Mesenchymal stem cell (in vitro differentiated cells and primary cell): ENCODE measurements at regions not wholly inside any gene's neighbourhood (a gene's known extent, or its start where the extent isn't known, plus 50 kb on each side); places are given as distances from the start of the nearest gene placed in this dataset.

Source experiments
- DNase-seq: peaks from one replicate; pipeline ENCODE4 v3.0.0-alpha.2; 2013
- H2AFZ ChIP-seq: one replicate; pipeline ENCODE4 v1.6.1; 2013; ENCODE audit warnings: low read depth, mild to moderate bottlenecking, control low read depth, inconsistent platforms, low read length, moderate library complexity
- H2AK5ac ChIP-seq: 2 replicates; pipeline ENCODE4 v1.6.1; 2013; ENCODE audit warnings: low read length, moderate library complexity, mild to moderate bottlenecking, inconsistent platforms; ENCODE audit not compliant: severe bottlenecking
- H2BK120ac ChIP-seq: one replicate; pipeline ENCODE4 v1.6.1; 2013; ENCODE audit warnings: low read depth, mild to moderate bottlenecking, inconsistent platforms, low read length, moderate library complexity
- H2BK12ac ChIP-seq, 2 experiments: one replicate each; pipeline ENCODE4 v1.6.1; 2013; ENCODE audit warnings: inconsistent platforms in 2 of 2, low read length in 2 of 2, mild to moderate bottlenecking in 2 of 2, moderate library complexity in 2 of 2, control low read depth in 1 of 2
- H2BK15ac ChIP-seq: one replicate; pipeline ENCODE4 v1.6.1; 2013; ENCODE audit warnings: mild to moderate bottlenecking, low read depth, inconsistent platforms; ENCODE audit not compliant: poor library complexity, severe bottlenecking
- H2BK5ac ChIP-seq: 2 replicates; pipeline ENCODE4 v1.6.1; 2013; ENCODE audit warnings: low read depth, mild to moderate bottlenecking, low read length, control low read depth, inconsistent platforms; ENCODE audit not compliant: poor library complexity, severe bottlenecking
- H3K14ac ChIP-seq, 2 experiments: one replicate each; pipeline ENCODE4 v1.6.1; 2013; ENCODE audit warnings: inconsistent platforms in 2 of 2, low read length in 2 of 2, control low read depth in 1 of 2, mild to moderate bottlenecking in 1 of 2, moderate library complexity in 1 of 2
- H3K18ac ChIP-seq, 2 experiments: one replicate each; pipeline ENCODE4 v1.6.1; 2013; ENCODE audit warnings: inconsistent platforms in 2 of 2, low read length in 2 of 2, control low read depth in 1 of 2, low read depth in 1 of 2, mild to moderate bottlenecking in 1 of 2
- H3K23ac ChIP-seq, 2 experiments: one replicate each; pipeline ENCODE4 v1.6.1; 2013; ENCODE audit warnings: inconsistent platforms in 2 of 2, low read length in 2 of 2, mild to moderate bottlenecking in 2 of 2, moderate library complexity in 2 of 2, control low read depth in 1 of 2
- H3K27ac ChIP-seq: 2 replicates; pipeline ENCODE4 v1.5.1; 2013; ENCODE audit warnings: mild to moderate bottlenecking, moderate library complexity, low read length, control low read depth, inconsistent platforms; ENCODE audit not compliant: poor library complexity, severe bottlenecking
- H3K27me3 ChIP-seq, 2 experiments: 2 replicates each; pipeline versions ENCODE4 v1.6.1 to v1.7.0; 2013; ENCODE audit warnings: low read length in 2 of 2, mild to moderate bottlenecking in 2 of 2, moderate library complexity in 2 of 2, control low read depth in 1 of 2, inconsistent platforms in 1 of 2; ENCODE audit not compliant: control insufficient read depth in 1 of 2, insufficient read depth in 1 of 2
- H3K36me3 ChIP-seq, 2 experiments: 2 replicates each; pipeline versions ENCODE4 v1.6.1 to v1.7.0; 2013; ENCODE audit warnings: low read length in 2 of 2, control low read depth in 1 of 2, inconsistent platforms in 1 of 2, low read depth in 1 of 2, mild to moderate bottlenecking in 1 of 2; ENCODE audit not compliant: insufficient read depth in 2 of 2, control insufficient read depth in 1 of 2
- H3K4ac ChIP-seq, 2 experiments: one replicate each; pipeline ENCODE4 v1.6.1; 2013; ENCODE audit warnings: inconsistent platforms in 2 of 2, low read length in 2 of 2, mild to moderate bottlenecking in 2 of 2, moderate library complexity in 2 of 2, control low read depth in 1 of 2, low read depth in 1 of 2
- H3K4me1 ChIP-seq: 2 replicates; pipeline ENCODE4 v1.6.1; 2013; ENCODE audit warnings: low read depth, low read length, control low read depth; ENCODE audit not compliant: control insufficient read depth, insufficient read depth
- H3K4me2 ChIP-seq: 2 replicates; pipeline ENCODE4 v1.6.1; 2013; ENCODE audit warnings: low read length, mild to moderate bottlenecking, inconsistent platforms; ENCODE audit not compliant: poor library complexity, severe bottlenecking
- H3K4me3 ChIP-seq, 2 experiments: 2 replicates each; pipeline versions ENCODE4 v1.5.1 to v1.7.0; 2013; ENCODE audit warnings: low read length in 2 of 2, mild to moderate bottlenecking in 2 of 2, control low read depth in 1 of 2, low read depth in 1 of 2; ENCODE audit not compliant: insufficient read depth in 1 of 2
- H3K79me1 ChIP-seq: replicated peaks from 2 replicates; pipeline ENCODE4 v1.6.1; 2013; ENCODE audit warnings: mild to moderate bottlenecking, control low read depth, low read length, inconsistent platforms; ENCODE audit not compliant: poor library complexity, severe bottlenecking
- H3K9ac ChIP-seq: 2 replicates; pipeline ENCODE4 v1.7.0; 2013; ENCODE audit warnings: mild to moderate bottlenecking, low read length, moderate library complexity
- H3K9me3 ChIP-seq: 2 replicates; pipeline ENCODE4 v1.7.0; 2013; ENCODE audit warnings: mild to moderate bottlenecking, low read length; ENCODE audit not compliant: control insufficient read depth
- H4K8ac ChIP-seq: one replicate; pipeline ENCODE4 v1.6.1; 2013; ENCODE audit warnings: inconsistent platforms, mild to moderate bottlenecking, low read length, moderate library complexity
- H4K91ac ChIP-seq: one replicate; pipeline ENCODE4 v1.6.1; 2013; ENCODE audit warnings: mild to moderate bottlenecking, low read length, inconsistent platforms
- WGBS: methylation state at CpG from one replicate; pipeline ENCODE4 v1.1.7; 2013; ENCODE audit warnings: mixed read lengths; 5-methylcytosine and 5-hydroxymethylcytosine counted together

DNA sequence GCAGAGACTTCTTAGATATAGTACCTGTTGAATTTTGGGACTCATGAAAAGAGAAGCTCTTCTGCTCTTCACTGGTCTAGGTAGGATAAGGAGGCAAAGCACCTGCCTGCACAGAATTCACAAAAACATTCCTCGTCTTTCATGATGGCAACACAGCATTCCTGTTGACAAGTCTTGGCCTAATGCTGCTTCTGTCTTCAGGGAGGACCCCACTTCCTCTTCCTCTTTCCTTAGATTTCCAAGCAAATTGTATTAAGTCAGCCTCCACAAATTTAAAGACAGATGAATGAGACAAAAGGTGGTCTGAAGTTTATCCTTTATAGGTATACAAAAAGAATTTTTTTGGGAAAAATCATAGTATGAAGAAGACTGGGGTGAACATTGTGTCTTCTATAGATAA is 64.9 kb downstream of the DNAJB9 start:
- H3K4me2 ChIP-seq = no peak overlapping the region

DNA sequence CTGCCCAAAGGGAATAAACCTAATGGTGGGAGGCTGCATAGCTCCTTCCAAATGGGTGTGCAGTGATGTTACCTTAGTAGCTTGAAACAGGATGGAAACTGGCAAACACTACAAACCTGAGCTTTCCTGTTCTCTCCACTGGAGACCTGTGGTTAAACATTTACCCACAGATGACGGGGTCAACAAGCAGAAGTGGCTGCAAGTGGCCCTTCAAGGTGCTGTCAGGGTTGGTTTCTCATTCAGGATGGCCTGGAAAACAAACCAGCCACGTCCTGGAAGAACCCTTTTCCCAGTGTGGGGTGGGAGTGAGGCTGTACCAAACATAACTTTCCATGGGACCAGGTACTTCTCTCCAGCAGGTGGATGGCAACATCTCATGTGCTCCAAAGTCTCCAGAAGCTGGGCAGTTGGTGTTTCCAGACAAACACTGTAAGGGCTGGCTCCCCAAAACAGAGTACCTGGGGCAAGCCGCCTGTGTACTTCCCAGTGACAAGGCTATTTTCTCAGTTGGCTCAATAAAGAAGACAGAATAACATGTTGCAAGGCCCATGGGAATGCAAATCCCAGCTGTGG is 67.5 kb downstream of the DNAJB9 start:
- no peaks in the 10 kb centered on the region for H3K27me3 ChIP-seq
- H3K9ac ChIP-seq = no peak overlapping the region
- H3K4me1 ChIP-seq = peaks cover 2% of the 10 kb centered on the region
- no peak overlapping the region for H3K27ac ChIP-seq
- H3K18ac ChIP-seq = no peak overlapping the region
- no peak overlapping the region for H4K91ac ChIP-seq
- DNase-seq = no peak
- H3K4me2 ChIP-seq = no peak overlapping the region
- no peak overlapping the region for H3K4ac ChIP-seq
- H2AFZ ChIP-seq = no peak overlapping the region
- H2BK120ac ChIP-seq = no peak overlapping the region
- no peaks in the 10 kb centered on the region for H3K79me1 ChIP-seq
- no peak overlapping the region for H2BK12ac ChIP-seq
- no peak overlapping the region for H3K4me3 ChIP-seq
- no peaks in the 10 kb centered on the region for H3K9me3 ChIP-seq
- H3K14ac ChIP-seq = no peak overlapping the region
- H3K23ac ChIP-seq = no peak overlapping the region
- H3K36me3 ChIP-seq = no peaks in the 10 kb centered on the region
- H2AK5ac ChIP-seq = no peak overlapping the region
- H2BK15ac ChIP-seq = no peak overlapping the region
- no peak overlapping the region for H4K8ac ChIP-seq
- WGBS = 61% methylated on average over 3 of the region's 3 CpGs
- no peak overlapping the region for H2BK5ac ChIP-seq

More for the DNA sequence above, 64.9 kb downstream of the DNAJB9 start:
- H3K27ac ChIP-seq = no peak overlapping the region
- no peak overlapping the region for H3K9ac ChIP-seq
- no peak overlapping the region for H2BK120ac ChIP-seq
- no peaks in the 10 kb centered on the region for H3K79me1 ChIP-seq
- no peak overlapping the region for H3K23ac ChIP-seq
- no peak overlapping the region for H2BK5ac ChIP-seq
- H2AFZ ChIP-seq = no peak overlapping the region
- H3K9me3 ChIP-seq = no peaks in the 10 kb centered on the region
- H3K4ac ChIP-seq = no peak overlapping the region
- peaks cover 0 to 3% of the 10 kb centered on the region in 2 experiments for H3K27me3 ChIP-seq
- DNase-seq = no peak
- H3K4me3 ChIP-seq = no peak overlapping the region
- H3K36me3 ChIP-seq = no peaks in the 10 kb centered on the region
- no peak overlapping the region for H2AK5ac ChIP-seq
- H3K14ac ChIP-seq = no peak overlapping the region
- 75% methylated on average over 1 of the region's 1 CpG for WGBS
- H3K18ac ChIP-seq = no peak overlapping the region
- no peak overlapping the region for H2BK12ac ChIP-seq
- H4K91ac ChIP-seq = no peak overlapping the region
- no peak overlapping the region for H4K8ac ChIP-seq
- peaks cover 2% of the 10 kb centered on the region for H3K4me1 ChIP-seq
- no peak overlapping the region for H2BK15ac ChIP-seq

DNA sequence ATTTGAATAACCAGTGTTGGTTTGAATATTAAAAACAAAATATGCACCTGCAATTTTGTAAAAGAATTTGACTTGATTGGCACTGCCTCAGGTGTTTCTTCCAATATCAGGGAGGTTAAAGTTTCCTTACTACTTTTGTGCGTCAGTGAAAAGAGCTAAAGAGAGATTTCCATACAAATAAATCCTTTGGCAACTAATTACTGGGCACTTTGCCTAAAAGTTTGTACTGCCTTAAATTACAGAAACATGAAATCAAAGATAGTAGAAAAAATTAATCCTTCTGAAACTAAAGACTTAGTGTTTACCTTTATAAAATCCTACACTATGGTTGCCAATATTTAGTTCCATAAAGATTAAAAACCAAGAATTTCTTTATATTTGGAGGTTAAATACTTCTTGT is 72.5 kb downstream of the DNAJB9 start:
- Histone ChIP-seq H3K4me1 (peaks cover under 1% of the 10 kb centered on the region), H3K27ac (no peak overlapping the region), H2BK12ac (no peak overlapping the region), H2BK5ac (no peak overlapping the region), H3K23ac (no peak overlapping the region), H3K4me2 (no peak overlapping the region), H4K8ac (no peak overlapping the region), H2AK5ac (no peak overlapping the region), H3K14ac (no peak overlapping the region), H2BK15ac (no peak overlapping the region), H3K27me3 (no peaks in the 10 kb centered on the region), H2AFZ (no peak overlapping the region), H3K9me3 (no peaks in the 10 kb centered on the region), H3K9ac (no peak overlapping the region), H3K4ac (no peak overlapping the region), H3K79me1 (no peaks in the 10 kb centered on the region), H2BK120ac (no peak overlapping the region), H4K91ac (no peak overlapping the region), H3K4me3 (no peak overlapping the region), H3K18ac (no peak overlapping the region), H3K36me3 (no peaks in the 10 kb centered on the region)
- WGBS = no CpG with 5 or more reads among the region's 1 CpG
- no peak for DNase-seq

DNA sequence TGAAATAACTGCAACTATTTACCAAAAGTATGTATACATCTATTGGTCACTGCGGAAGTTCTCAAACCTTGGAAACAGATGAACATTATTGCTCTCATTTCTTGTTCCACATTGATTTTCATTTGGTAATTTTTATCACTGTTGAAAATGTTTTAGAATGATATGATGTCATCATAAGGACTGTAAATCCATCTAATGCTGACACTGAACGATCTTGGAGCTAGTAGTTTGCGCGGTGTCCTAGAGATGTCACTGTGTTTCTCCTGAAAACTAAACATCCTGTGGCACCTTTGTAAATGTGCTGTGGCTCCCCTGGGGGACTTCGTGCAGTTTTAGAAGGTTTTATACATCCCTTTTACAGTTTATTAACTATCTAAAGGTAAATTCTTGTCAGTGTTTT is 73.5 kb downstream of the DNAJB9 start:
- no peaks in the 10 kb centered on the region for H3K4me1 ChIP-seq
- H3K23ac ChIP-seq = no peak overlapping the region
- no peak overlapping the region for H2AK5ac ChIP-seq
- no peak overlapping the region for H4K8ac ChIP-seq
- WGBS = 86% methylated on average over 4 of the region's 5 CpGs
- H3K36me3 ChIP-seq = no peaks in the 10 kb centered on the region
- no peak overlapping the region for H2BK12ac ChIP-seq
- H3K9ac ChIP-seq = no peak overlapping the region
- no peaks in the 10 kb centered on the region for H3K79me1 ChIP-seq
- no peak overlapping the region for H3K18ac ChIP-seq
- no peak overlapping the region for H2BK120ac ChIP-seq
- no peaks in the 10 kb centered on the region for H3K9me3 ChIP-seq
- no peaks in the 10 kb centered on the region for H3K27me3 ChIP-seq
- no peak overlapping the region for H3K4ac ChIP-seq
- H3K4me3 ChIP-seq = no peak overlapping the region
- H2AFZ ChIP-seq = no peak overlapping the region
- no peak overlapping the region for H2BK5ac ChIP-seq
- H3K27ac ChIP-seq = no peak overlapping the region
- no peak for DNase-seq
- H4K91ac ChIP-seq = no peak overlapping the region
- no peak overlapping the region for H2BK15ac ChIP-seq
- no peak overlapping the region for H3K4me2 ChIP-seq
- no peak overlapping the region for H3K14ac ChIP-seq
